ENCODE measurements at regions not wholly inside any gene's neighbourhood (a gene's known extent, or its start where the extent isn't known, plus 50 kb on each side); places are given as distances from the start of the nearest gene placed in this dataset.

DNA sequence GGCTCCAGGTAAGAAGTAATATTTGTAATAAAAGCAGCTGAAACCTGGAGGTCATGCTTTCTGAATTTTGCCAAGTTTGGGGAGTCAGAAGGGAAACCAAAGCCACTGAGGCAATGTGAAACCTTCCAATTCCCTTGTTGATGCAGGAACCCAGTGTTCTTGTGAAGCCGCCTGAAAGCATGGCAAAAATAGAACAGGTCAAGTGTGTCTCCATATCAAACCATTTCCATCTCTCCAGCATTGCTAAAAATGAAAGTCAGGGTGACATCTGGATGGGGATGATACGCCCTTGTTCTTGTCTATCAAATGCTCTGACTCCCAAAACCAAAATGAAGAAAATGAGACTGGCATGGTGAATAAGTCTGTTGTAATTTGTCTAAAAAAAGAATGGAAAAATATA lies 362.5 kb downstream of the VPS13C start:
- no peaks in the 10 kb centered on the region for H3K4me1 ChIP-seq (ENCODE audit: insufficient read depth, low read length, severe bottlenecking)
- no peak overlapping the region for H2AFZ ChIP-seq (ENCODE audit: low read length)
- TF ChIP-seq CTCF (IDR thresholded peaks at IDR 0.05; ENCODE audit: low read length) (no peak), EZH2 (IDR thresholded peaks at IDR 0.05; ENCODE audit: borderline replicate concordance, low read length) (no peak)
- no peaks in the 10 kb centered on the region for H3K27me3 ChIP-seq (ENCODE audit: insufficient read depth, low read length)
- H3K4me2 ChIP-seq (ENCODE audit: low read length) = no peak overlapping the region
- H3K9me2 ChIP-seq (ENCODE audit: low read depth, low read length) = no peaks in the 10 kb centered on the region
- H3K27ac ChIP-seq (ENCODE audit: low read depth, low read length, poor library complexity, severe bottlenecking) = no peak overlapping the region
- no peaks in the 10 kb centered on the region for H3K36me3 ChIP-seq (ENCODE audit: insufficient read depth, low read length)
- no peak overlapping the region for H3K9ac ChIP-seq (ENCODE audit: low read length)
- H3F3A ChIP-seq (ENCODE audit: insufficient read depth, low read length) = no peaks in the 10 kb centered on the region
- H4K20me1 ChIP-seq (ENCODE audit: insufficient read depth, low read length) = no peaks in the 10 kb centered on the region
- no peaks in the 10 kb centered on the region for H3K79me2 ChIP-seq (ENCODE audit: insufficient read depth, low read length)
- H3K4me3 ChIP-seq (ENCODE audit: low read depth, low read length, poor library complexity, severe bottlenecking) = no peak overlapping the region
- no peaks in the 10 kb centered on the region for H3K9me3 ChIP-seq (ENCODE audit: low read length)

- Histone ChIP-seq H3K4me2 (ENCODE audit: low read length) (no peak overlapping the region), H2AFZ (ENCODE audit: low read length) (no peak overlapping the region), H3K4me1 (ENCODE audit: insufficient read depth, low read length, severe bottlenecking) (no peaks in the 10 kb centered on the region), H3K79me2 (ENCODE audit: insufficient read depth, low read length) (no peaks in the 10 kb centered on the region), H3K9me2 (ENCODE audit: low read depth, low read length) (no peaks in the 10 kb centered on the region), H3K27ac (ENCODE audit: low read depth, low read length, poor library complexity, severe bottlenecking) (no peak overlapping the region), H3K4me3 (ENCODE audit: low read depth, low read length, poor library complexity, severe bottlenecking) (no peak overlapping the region), H3K9ac (ENCODE audit: low read length) (no peak overlapping the region), H3K27me3 (ENCODE audit: insufficient read depth, low read length) (0 out of 2 replicates have a peak, but pooled peaks cover 4% of the 10 kb centered on the region), H3K36me3 (ENCODE audit: insufficient read depth, low read length) (no peaks in the 10 kb centered on the region), H3K9me3 (ENCODE audit: low read length) (no peaks in the 10 kb centered on the region), H3F3A (ENCODE audit: insufficient read depth, low read length) (no peaks in the 10 kb centered on the region), H4K20me1 (ENCODE audit: insufficient read depth, low read length) (no peaks in the 10 kb centered on the region)
- TF ChIP-seq CTCF (IDR thresholded peaks at IDR 0.05; ENCODE audit: low read length) (no peak), EZH2 (IDR thresholded peaks at IDR 0.05; ENCODE audit: borderline replicate concordance, low read length) (no peak)
These were observed 371.2 kb downstream of the VPS13C start for GRCh38 chr15:61689067-61689466.

GRCh38 chr15:61687651-61688050 lies 372.6 kb downstream of the VPS13C start:
- Histone ChIP-seq H3K4me1 (ENCODE audit: insufficient read depth, low read length, severe bottlenecking) (no peaks in the 10 kb centered on the region), H2AFZ (ENCODE audit: low read length) (no peak overlapping the region), H3K9me2 (ENCODE audit: low read depth, low read length) (no peaks in the 10 kb centered on the region), H3K4me3 (ENCODE audit: low read depth, low read length, poor library complexity, severe bottlenecking) (no peak overlapping the region), H3K79me2 (ENCODE audit: insufficient read depth, low read length) (no peaks in the 10 kb centered on the region), H3K36me3 (ENCODE audit: insufficient read depth, low read length) (no peaks in the 10 kb centered on the region), H3F3A (ENCODE audit: insufficient read depth, low read length) (no peaks in the 10 kb centered on the region), H3K9ac (ENCODE audit: low read length) (no peak overlapping the region), H3K4me2 (ENCODE audit: low read length) (no peak overlapping the region), H4K20me1 (ENCODE audit: insufficient read depth, low read length) (no peaks in the 10 kb centered on the region), H3K27ac (ENCODE audit: low read depth, low read length, poor library complexity, severe bottlenecking) (no peak overlapping the region), H3K9me3 (ENCODE audit: low read length) (no peaks in the 10 kb centered on the region), H3K27me3 (ENCODE audit: insufficient read depth, low read length) (0 out of 2 replicates have a peak, but pooled peaks cover 4% of the 10 kb centered on the region)
- TF ChIP-seq CTCF (IDR thresholded peaks at IDR 0.05; ENCODE audit: low read length) (no peak), EZH2 (IDR thresholded peaks at IDR 0.05; ENCODE audit: borderline replicate concordance, low read length) (no peak)
